ENCODE measurements at regions not wholly inside any gene's neighbourhood (a gene's known extent, or its start where the extent isn't known, plus 50 kb on each side); places are given as distances from the start of the nearest gene placed in this dataset.
"Not testable (repeated sequence)": the region's sequence is repeated elsewhere in the genome, so short reads cannot be mapped to it uniquely, and the experiment has no call there.

DNA sequence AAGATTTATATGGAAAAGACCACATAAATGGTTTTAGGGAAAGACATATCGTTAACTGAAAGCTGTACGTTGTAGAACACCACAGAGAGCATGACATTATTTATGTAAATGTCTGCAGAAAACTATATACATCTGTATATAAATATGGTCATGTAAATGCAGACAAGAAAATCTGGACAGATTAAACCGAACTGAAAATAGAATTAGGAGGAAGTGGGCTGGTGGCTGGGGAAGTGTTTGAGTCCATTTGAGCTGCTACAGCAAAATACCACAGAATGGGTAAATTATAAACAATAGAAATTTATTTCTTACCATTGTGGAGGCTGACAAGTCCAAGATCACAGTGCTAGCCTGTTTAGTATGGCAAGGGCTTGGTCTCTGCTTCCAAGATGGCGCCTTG is 56.3 kb upstream of the USP6NL start:
- ATAC-seq (no peak), DNase-seq (no peak)

DNA sequence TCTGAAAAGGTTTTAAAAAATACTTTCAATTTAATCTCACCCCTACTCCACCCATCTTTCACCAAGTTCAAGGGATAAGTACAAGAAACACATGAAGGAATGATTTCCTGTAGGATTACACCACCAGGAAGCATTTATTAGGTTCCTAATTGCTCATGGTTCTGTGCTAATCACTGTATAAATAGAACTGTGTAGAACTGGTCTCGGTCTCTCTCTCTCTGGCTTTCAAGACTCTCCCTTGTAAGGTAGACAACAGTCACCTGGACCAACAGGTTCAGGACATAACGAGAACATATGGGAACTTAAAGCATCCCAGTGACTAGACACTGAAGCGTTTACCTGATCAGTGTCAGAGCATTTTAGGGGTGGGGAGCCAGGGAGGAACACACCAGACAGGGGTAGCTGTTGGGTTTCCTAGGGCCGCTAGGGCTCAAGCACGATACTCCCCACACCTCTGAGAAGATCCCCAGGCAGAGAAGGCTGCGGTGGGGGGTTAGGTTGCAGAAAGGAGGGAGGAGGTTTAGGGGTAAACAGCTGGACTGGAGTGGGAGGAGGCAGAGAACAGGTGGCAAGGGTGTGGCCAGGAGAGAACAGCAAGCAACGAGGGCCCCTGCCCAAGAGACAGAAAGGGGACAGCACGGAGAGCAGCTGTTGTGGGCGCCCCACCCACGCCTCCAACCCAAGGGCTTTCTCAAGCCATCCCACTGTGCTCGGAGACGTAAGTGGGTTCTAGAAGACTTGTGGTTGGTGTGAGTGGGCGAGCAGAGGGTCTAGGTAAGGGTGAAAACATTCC is 52.5 kb upstream of the USP6NL start:
- no peak for DNase-seq
- no peak for ATAC-seq

- DNase-seq, ATAC-seq: not testable (repeated sequence)
Measured at GRCh38 chr10:11663126-11663515, 51.7 kb upstream of the USP6NL start.

GRCh38 chr10:11661441-11661840 is 50.0 kb upstream of the USP6NL start:
- DNase-seq (no peak), ATAC-seq (no peak)
